Lower leg skin (tissue), 3 donors: ENCODE measurements at regions not wholly inside any gene's neighbourhood (a gene's known extent, or its start where the extent isn't known, plus 50 kb on each side); places are given as distances from the start of the nearest gene placed in this dataset.

Experiments
- CTCF ChIP-seq, 3 donors: fragments of 450-650 bp; IDR thresholded peaks; one replicate each; pipeline ENCODE4 v1.5.1; 2016; ENCODE audit warnings: antibody characterized with exemption in 3 of 3, mild to moderate bottlenecking in 3 of 3, moderate library complexity in 2 of 3
- POLR2A ChIP-seq, 2 donors: fragments of 450-650 bp; IDR thresholded peaks; one replicate each; pipeline ENCODE4 v1.6.1; 2016 to 2017; ENCODE audit warnings: antibody characterized with exemption in 2 of 2, mild to moderate bottlenecking in 1 of 2, moderate library complexity in 1 of 2

GRCh38 chr10:8919280-8919679 lies 864.8 kb downstream of the GATA3 start:
- no peak for TF ChIP-seq CTCF (IDR thresholded peaks at IDR 0.05)
- no peak for TF ChIP-seq POLR2A (IDR thresholded peaks at IDR 0.05)
